Ovary (tissue), 7 donors: ENCODE measurements at regions not wholly inside any gene's neighbourhood (a gene's known extent, or its start where the extent isn't known, plus 50 kb on each side); places are given as distances from the start of the nearest gene placed in this dataset.

Experiments used
- DNase-seq, 5 donors: peaks; one replicate each; pipeline ENCODE4 v3.0.0-alpha.2; 2019 to 2020
- H3K27ac ChIP-seq, 2 donors: fragments of 200-600 bp; one replicate each; pipeline versions ENCODE4 v1.5.1 to v1.8.0; 2019 to 2022
- H3K27me3 ChIP-seq: fragments of 200-600 bp; one replicate; pipeline ENCODE4 v1.8.0; 2022
- H3K36me3 ChIP-seq: fragments of 200-600 bp; sonication (generic); one replicate; pipeline ENCODE4 v1.5.1; 2019
- H3K4me1 ChIP-seq: one replicate; pipeline ENCODE4 v1.8.1; 2013; ENCODE audit warnings: mild to moderate bottlenecking, moderate library complexity; ENCODE audit not compliant: insufficient read depth
- H3K4me3 ChIP-seq: fragments of 200-600 bp; sonication (generic); one replicate; pipeline ENCODE4 v1.5.1; 2017
- H3K9me3 ChIP-seq, 2 donors: fragments of 200-600 bp in 1 of 2; sonication (generic) in 1 of 2; one replicate each; pipeline versions ENCODE4 v1.5.1 to v1.8.1; 2013 to 2019; ENCODE audit warnings: mild to moderate bottlenecking in 1 of 2, moderate library complexity in 1 of 2
- CTCF ChIP-seq, 3 donors: fragments of 450-650 bp in 2 of 3; fragments of 200-600 bp in 1 of 3; IDR thresholded peaks; one replicate each; pipeline versions ENCODE4 v1.5.1 to v1.8.0; 2016 to 2022; ENCODE audit warnings: antibody characterized with exemption in 3 of 3, mild to moderate bottlenecking in 1 of 3
- EP300 ChIP-seq: sonication (generic); formaldehyde crosslinking; IDR thresholded peaks from one replicate; pipeline ENCODE4 v1.6.1; 2017; ENCODE audit warnings: antibody characterized with exemption
- POLR2A ChIP-seq: fragments of 450-650 bp; IDR thresholded peaks from one replicate; pipeline ENCODE4 v1.6.1; 2017; ENCODE audit warnings: antibody characterized with exemption, mild to moderate bottlenecking, moderate library complexity
- WGBS, 3 donors: extraction: QIAGEN DNeasy Blood & Tissue Kit in 1 of 3; methylation state at CpG; one replicate each; pipeline versions ENCODE4 v1.1.5 to v1.1.7; 2013 to 2017; 5-methylcytosine and 5-hydroxymethylcytosine counted together
- intact Hi-C, 4 donors: fragments of 100-400 bp; cut with DNase I; formaldehyde crosslinking; loops; one replicate each; pipeline versions ENCODE4 v1.11.0 to v1.15.1; 2022 to 2023
- donor health status: DM: no; HTN: no; CAD: no; lungs with moderate emphysema.
- donor health status: DM: no; HTN: no; CAD: no.
- donor health status: Bipolar disorder and iron deficiency.
- donor health status: DM: no; HTN: no; CAD: no.
- donor health status: DM: yes; HTN: yes; CAD: no.

- TF ChIP-seq CTCF (IDR thresholded peaks at IDR 0.05) (no peak), POLR2A (no peak)
- Histone ChIP-seq H3K27me3 (no peaks in the 10 kb centered on the region), H3K36me3 (no peaks in the 10 kb centered on the region), H3K4me3 (no peak overlapping the region), H3K27ac (no peak overlapping the region), H3K4me1 (no peaks in the 10 kb centered on the region), H3K9me3 (no peaks in the 10 kb centered on the region)
- 80 to 87% (median 83%) methylated on average over 4 of the region's 4 CpGs for WGBS, 3 donors
- no peak for DNase-seq
- intact Hi-C loops: no loop called here
These were observed 66.4 kb upstream of the ARHGAP5 start for GRCh38 chr14:32010604-32011125.

- Histone ChIP-seq H3K27ac (no peak overlapping the region), H3K36me3 (no peaks in the 10 kb centered on the region), H3K27me3 (no peaks in the 10 kb centered on the region), H3K4me1 (no peaks in the 10 kb centered on the region), H3K4me3 (no peak overlapping the region), H3K9me3 (no peaks in the 10 kb centered on the region)
- TF ChIP-seq POLR2A (no peak), EP300 (no peak), CTCF (IDR thresholded peaks at IDR 0.05) (no peak)
- 60 to 78% (median 77%) methylated on average over 3 of the region's 3 CpGs for WGBS, 3 donors
- intact Hi-C loops: no loop called here
- no peak for DNase-seq
These were observed 65.9 kb upstream of the ARHGAP5 start for GRCh38 chr14:32011225-32011624.

GRCh38 chr14:32012062-32012461, 65.0 kb upstream of the ARHGAP5 start:
- Histone ChIP-seq H3K9me3 (no peaks in the 10 kb centered on the region), H3K36me3 (no peaks in the 10 kb centered on the region), H3K4me3 (no peak overlapping the region), H3K27me3 (no peaks in the 10 kb centered on the region), H3K4me1 (no peaks in the 10 kb centered on the region), H3K27ac (no peak overlapping the region)
- intact Hi-C loops: no loop called here
- no peak for DNase-seq
- TF ChIP-seq POLR2A (no peak), EP300 (no peak), CTCF (IDR thresholded peaks at IDR 0.05) (no peak)

DNA sequence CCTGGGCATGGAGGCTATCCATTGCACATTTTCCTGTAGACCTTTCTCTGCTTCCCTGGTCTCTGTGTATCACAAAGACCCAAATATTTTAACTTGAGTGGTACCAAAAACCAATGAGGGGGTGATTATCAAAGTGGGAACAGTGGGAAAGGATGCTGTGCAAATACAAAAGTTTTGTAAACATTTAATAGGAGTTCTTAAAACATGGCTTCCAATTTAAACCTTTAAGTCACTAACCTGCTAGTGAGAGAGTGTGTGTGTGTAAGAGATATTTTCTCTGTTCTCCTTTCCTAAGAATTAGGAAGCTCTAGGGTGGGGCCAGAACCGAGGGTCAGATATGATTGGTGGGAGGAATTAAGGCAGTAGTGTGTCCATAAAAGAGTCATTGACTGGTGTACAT, 64.5 kb upstream of the ARHGAP5 start:
- WGBS, 3 donors: 76 to 80% (median 80%) methylated on average over 1 of the region's 1 CpG

More for the DNA sequence above, 64.5 kb upstream of the ARHGAP5 start:
- no peaks in the 10 kb centered on the region for H3K4me1 ChIP-seq
- no peak overlapping the region for H3K4me3 ChIP-seq
- no peak for TF ChIP-seq POLR2A
- TF ChIP-seq EP300: no peak
- TF ChIP-seq CTCF (IDR thresholded peaks at IDR 0.05): no peak
- no peak for DNase-seq
- H3K27me3 ChIP-seq: no peaks in the 10 kb centered on the region
- no peak overlapping the region for H3K27ac ChIP-seq
- intact Hi-C loops: no loop called here
- H3K36me3 ChIP-seq: no peaks in the 10 kb centered on the region
- no peaks in the 10 kb centered on the region for H3K9me3 ChIP-seq
